OCI-LY7 (cell line): ENCODE measurements at regions not wholly inside any gene's neighbourhood (a gene's known extent, or its start where the extent isn't known, plus 50 kb on each side); places are given as distances from the start of the nearest gene placed in this dataset.
A peak's percentile ranks its signal among the peaks of the same experiment; 100 is the strongest.

Experiments
- BruUV-seq: library from RNA; stranded (reverse); fragments of 400-500 nt; replicated peaks from 2 replicates; lab custom pipeline; 2021; lab: Mats Ljungman, UMichigan
- CTCF ChIA-PET: fragments of 300-600 bp; sonication (Branson Sonifier 250); formaldehyde crosslinking; loops from one replicate; lab custom pipeline; 2022; ENCODE audit warnings: antibody characterized with exemption; ENCODE audit not compliant: unreplicated experiment; lab: Charles Lee
- POLR2A ChIA-PET: fragments of 300-600 bp; sonication (Branson Sonifier 250); formaldehyde crosslinking; loops from one replicate; lab custom pipeline; 2022; ENCODE audit warnings: antibody characterized with exemption; lab: Charles Lee
- DNase-seq: peaks from one replicate; pipeline ENCODE4 v3.0.0-alpha.2; 2015; ENCODE audit warnings: low spot score
- H2AFZ ChIP-seq: fragments of 200-600 bp; sonication (generic), shearing (Covaris generic); 2 replicates; pipeline ENCODE4 v1.6.1; 2014; ENCODE audit warnings: mild to moderate bottlenecking, antibody characterized with exemption, low read length, moderate library complexity
- H3K27ac ChIP-seq: fragments of 200-600 bp; sonication (generic); 2 replicates; pipeline ENCODE4 v1.5.1; 2014; ENCODE audit warnings: mixed run types, low read depth, mild to moderate bottlenecking, moderate library complexity, low read length, inconsistent platforms; ENCODE audit not compliant: poor library complexity, severe bottlenecking
- H3K36me3 ChIP-seq: fragments of 200-600 bp; sonication (generic); 2 replicates; pipeline ENCODE4 v1.6.1; 2014; ENCODE audit warnings: mild to moderate bottlenecking, antibody characterized with exemption, low read length, moderate library complexity, mixed read lengths; ENCODE audit not compliant: insufficient read depth
- H3K4me1 ChIP-seq: fragments of 200-600 bp; sonication (generic); 2 replicates; pipeline ENCODE4 v1.5.1; 2014; ENCODE audit warnings: mild to moderate bottlenecking, low read length; ENCODE audit not compliant: insufficient read depth, poor library complexity, severe bottlenecking
- H3K4me2 ChIP-seq: fragments of 200-600 bp; sonication (generic); 2 replicates; pipeline ENCODE4 v1.6.1; 2014; ENCODE audit warnings: mild to moderate bottlenecking, low read length
- H3K4me3 ChIP-seq: fragments of 200-600 bp; sonication (generic); 2 replicates; pipeline ENCODE4 v1.5.1; 2014; ENCODE audit warnings: mild to moderate bottlenecking, low read depth, low read length; ENCODE audit not compliant: poor library complexity, severe bottlenecking
- H3K79me2 ChIP-seq: fragments of 200-600 bp; sonication (generic); 2 replicates; pipeline ENCODE4 v1.6.1; 2016; ENCODE audit warnings: low read depth, mild to moderate bottlenecking, low read length, moderate library complexity, mixed read lengths; ENCODE audit not compliant: insufficient read depth
- H3K9me2 ChIP-seq: fragments of 200-600 bp; sonication (generic); 2 replicates; pipeline ENCODE4 v1.6.1; 2016; ENCODE audit warnings: mild to moderate bottlenecking, low read length, mixed read lengths; ENCODE audit not compliant: insufficient read depth
- H3K9me3 ChIP-seq: fragments of 200-600 bp; sonication (generic); 2 replicates; pipeline ENCODE4 v1.6.1; 2014; ENCODE audit warnings: mild to moderate bottlenecking, mixed run types, low read length, mixed read lengths
- H4K20me1 ChIP-seq: fragments of 200-600 bp; sonication (generic); 2 replicates; pipeline ENCODE4 v1.6.1; 2014; ENCODE audit warnings: mild to moderate bottlenecking, antibody characterized with exemption, low read length, moderate library complexity, mixed read lengths; ENCODE audit not compliant: insufficient read depth
- EZH2phosphoT487 ChIP-seq: fragments of 200-600 bp; sonication (generic); IDR thresholded peaks from 2 replicates; pipeline ENCODE4 v1.6.1; 2018; ENCODE audit warnings: low read depth, borderline replicate concordance, mild to moderate bottlenecking, mixed run types, antibody characterized with exemption, low read length, moderate library complexity, mixed read lengths
- intact Hi-C: fragments of 100-400 bp; cut with micrococcal nuclease; formaldehyde crosslinking; loops from one replicate; pipeline ENCODE4 v1.10.0; 2022; ENCODE audit not compliant: unreplicated experiment
- TF ChIP-seq, protein P1 (sequence below): fragments of 200-600 bp; sonication (generic); conservative IDR thresholded peaks from 2 replicates; pipeline ENCODE4 v1.5.1; 2014; ENCODE audit warnings: mild to moderate bottlenecking, antibody characterized with exemption, low read length, moderate library complexity, mixed read lengths

DNA sequence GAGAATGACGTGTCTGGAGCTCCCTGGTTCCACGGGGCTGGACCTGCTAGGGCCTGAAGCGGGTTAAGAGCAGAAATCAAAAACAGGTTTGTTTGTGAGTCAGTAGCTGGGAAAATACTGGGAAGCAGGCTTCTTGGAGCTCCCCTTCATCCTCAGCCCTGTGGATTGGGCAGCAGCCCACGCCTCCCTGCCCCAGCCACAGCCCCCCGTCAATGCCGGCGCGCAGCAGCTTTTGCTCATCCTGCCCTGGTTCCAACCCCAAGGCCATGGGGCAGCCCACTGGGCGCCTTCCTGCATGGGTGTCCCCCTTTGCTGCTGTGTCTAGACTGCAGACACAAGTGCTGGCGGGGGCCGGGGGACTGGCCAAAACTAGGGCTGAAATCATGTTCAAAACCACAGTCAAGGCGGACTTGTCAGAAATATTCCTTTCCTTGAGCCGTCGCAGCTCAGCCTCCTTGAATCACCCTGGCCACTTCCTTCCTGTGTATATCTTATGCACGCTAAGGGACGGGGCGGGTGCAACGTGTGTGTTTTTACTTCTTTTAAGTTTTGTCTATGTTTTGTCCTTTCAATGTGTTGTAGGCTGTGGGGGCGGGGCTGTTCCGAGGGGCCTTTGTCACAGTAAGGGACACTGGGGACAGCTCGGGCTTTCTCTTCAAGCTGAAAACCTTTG is 108.1 kb downstream of the KLF13 start:
- Histone ChIP-seq H2AFZ (peak overlapping the region; percentile 89; the same call in 1 of the 2 replicates), H3K36me3 (no peaks in the 10 kb centered on the region), H3K27ac (peak overlapping the region; percentile 72), H3K9me2 (no peaks in the 10 kb centered on the region), H3K9me3 (no peaks in the 10 kb centered on the region), H3K4me2 (peak overlapping the region; percentile 87), H4K20me1 (no peaks in the 10 kb centered on the region), H3K79me2 (no peaks in the 10 kb centered on the region), H3K4me3 (peak overlapping the region; percentile 43), H3K4me1 (peaks cover 54% of the 10 kb centered on the region)
- ChIA-PET CTCF (interaction anchor here (0.6 to 7.7 kb wide), 17 partner anchors 18 to 307 kb away, joined by 3 to 121 read pairs (median 5); no protein-coding TSS in a partner anchor), POLR2A (interaction anchor here (0.8 to 2.4 kb wide), 10 partner anchors 23 to 229 kb away, joined by 3 to 14 read pairs (median 4); partner anchors contain the start of gene KLF13)
- peak; percentile 71 for DNase-seq
- no TSS peak for BruUV-seq
- TF ChIP-seq, protein P1, sequence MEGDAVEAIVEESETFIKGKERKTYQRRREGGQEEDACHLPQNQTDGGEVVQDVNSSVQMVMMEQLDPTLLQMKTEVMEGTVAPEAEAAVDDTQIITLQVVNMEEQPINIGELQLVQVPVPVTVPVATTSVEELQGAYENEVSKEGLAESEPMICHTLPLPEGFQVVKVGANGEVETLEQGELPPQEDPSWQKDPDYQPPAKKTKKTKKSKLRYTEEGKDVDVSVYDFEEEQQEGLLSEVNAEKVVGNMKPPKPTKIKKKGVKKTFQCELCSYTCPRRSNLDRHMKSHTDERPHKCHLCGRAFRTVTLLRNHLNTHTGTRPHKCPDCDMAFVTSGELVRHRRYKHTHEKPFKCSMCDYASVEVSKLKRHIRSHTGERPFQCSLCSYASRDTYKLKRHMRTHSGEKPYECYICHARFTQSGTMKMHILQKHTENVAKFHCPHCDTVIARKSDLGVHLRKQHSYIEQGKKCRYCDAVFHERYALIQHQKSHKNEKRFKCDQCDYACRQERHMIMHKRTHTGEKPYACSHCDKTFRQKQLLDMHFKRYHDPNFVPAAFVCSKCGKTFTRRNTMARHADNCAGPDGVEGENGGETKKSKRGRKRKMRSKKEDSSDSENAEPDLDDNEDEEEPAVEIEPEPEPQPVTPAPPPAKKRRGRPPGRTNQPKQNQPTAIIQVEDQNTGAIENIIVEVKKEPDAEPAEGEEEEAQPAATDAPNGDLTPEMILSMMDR: no peak
- TF ChIP-seq EZH2phosphoT487: no peak
- intact Hi-C loops: loop anchor here (1.0 to 10.0 kb wide), 8 partner anchors 74 to 530 kb away; partner anchors contain the start of genes FAN1 and KLF13

DNA sequence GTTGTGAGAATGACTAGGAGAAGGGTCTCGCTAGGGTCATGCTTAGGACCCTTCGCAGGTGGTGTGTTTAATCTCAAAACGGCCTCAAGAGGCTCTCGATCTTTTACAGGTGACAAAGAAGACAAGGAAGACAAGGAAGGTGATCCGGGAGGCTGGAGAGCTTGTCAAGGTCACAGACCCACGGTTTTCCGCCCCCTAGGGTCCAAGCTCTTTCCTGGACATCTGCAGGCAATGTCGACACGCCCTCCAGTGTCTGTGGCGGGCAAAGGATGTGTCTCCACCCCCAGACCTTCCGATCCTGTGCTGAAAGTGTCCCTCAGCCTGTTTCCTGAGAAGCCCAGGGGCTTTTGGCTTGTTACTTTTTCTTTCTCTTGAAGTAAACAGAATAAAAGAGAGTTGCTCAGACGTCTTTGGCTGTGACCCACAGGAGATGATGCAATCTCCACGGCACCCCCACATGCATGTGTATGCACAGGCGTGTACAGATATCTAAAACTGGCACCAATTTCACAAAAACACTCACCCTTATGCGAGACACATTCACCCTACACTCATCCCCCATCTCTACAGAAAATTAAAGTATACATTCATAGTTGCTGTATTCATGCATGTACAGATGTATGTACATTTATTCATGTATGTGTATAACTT is 108.8 kb downstream of the KLF13 start:
- CTCF ChIA-PET: interaction anchor here (0.5 to 7.7 kb wide), 18 partner anchors 18 to 307 kb away, joined by 3 to 121 read pairs (median 4); no protein-coding TSS in a partner anchor
- peak; percentile 94 for DNase-seq
- TF ChIP-seq EZH2phosphoT487: no peak
- TF ChIP-seq, protein P1: peak; percentile 98
- no TSS peak for BruUV-seq
- H3K4me3 ChIP-seq: peak overlapping the region; percentile 43
- intact Hi-C loops: loop anchor here (1.0 to 10.0 kb wide), 8 partner anchors 75 to 531 kb away; partner anchors contain the start of genes FAN1 and KLF13
- H3K36me3 ChIP-seq: no peaks in the 10 kb centered on the region
- H3K9me2 ChIP-seq: no peaks in the 10 kb centered on the region
- peak overlapping the region; percentile 89; the same call in 1 of the 2 replicates for H2AFZ ChIP-seq
- POLR2A ChIA-PET: interaction anchor here (0.6 to 2.4 kb wide), 12 partner anchors 17 to 432 kb away, joined by 3 to 14 read pairs (median 4); partner anchors contain the start of gene KLF13
- H3K27ac ChIP-seq: peak overlapping the region; percentile 72
- no peaks in the 10 kb centered on the region for H4K20me1 ChIP-seq
- peak overlapping the region; percentile 87 for H3K4me2 ChIP-seq
- peaks cover 60% of the 10 kb centered on the region for H3K4me1 ChIP-seq
- H3K9me3 ChIP-seq: no peaks in the 10 kb centered on the region
- H3K79me2 ChIP-seq: no peaks in the 10 kb centered on the region
